Endothelial cell of umbilical vein (primary cell): ENCODE measurements at regions not wholly inside any gene's neighbourhood (a gene's known extent, or its start where the extent isn't known, plus 50 kb on each side); places are given as distances from the start of the nearest gene placed in this dataset.

Experiments
- BruUV-seq: library from RNA; stranded (reverse); fragments of 400-500 nt; replicated peaks from 2 replicates; lab custom pipeline; 2021; lab: Mats Ljungman, UMichigan
- CTCF ChIA-PET: fragments of 300-600, 350-600 bp; sonication (Branson Sonifier 250); formaldehyde crosslinking; loops from one replicate; lab custom pipeline; 2021; ENCODE audit warnings: antibody characterized with exemption, inconsistent platforms; lab: Charles Lee
- POLR2A ChIA-PET: fragments of 300-600, 350-600 bp; sonication (Branson Sonifier 250); formaldehyde crosslinking; loops from one replicate; lab custom pipeline; 2021; ENCODE audit warnings: antibody characterized with exemption, inconsistent platforms; lab: Charles Lee
- DNase-seq: peaks from one replicate; pipeline ENCODE4 v3.0.0-alpha.2; 2011; ENCODE audit warnings: low read depth, low spot score
- FAIRE-seq: peaks from 2 replicates; lab custom pipeline; 2011; peaks lifted over from hg19 to GRCh38; lab: Jason Lieb, UNC
- H2AFZ ChIP-seq: 2 replicates; pipeline ENCODE4 v1.6.0; 2012; ENCODE audit warnings: low read depth, low read length, control low read depth, inconsistent platforms
- H3K27ac ChIP-seq: 2 replicates; pipeline ENCODE4 v1.5.1; 2011; ENCODE audit warnings: low read depth, mild to moderate bottlenecking, control low read depth, low read length, moderate library complexity; ENCODE audit not compliant: insufficient read depth
- H3K27me3 ChIP-seq, 2 experiments: 2 replicates each; pipeline versions ENCODE4 v1.6.0 to v1.6.1; 2011; ENCODE audit warnings: low read length in 2 of 2, mixed read lengths in 1 of 2; ENCODE audit not compliant: control insufficient read depth in 2 of 2, insufficient read depth in 2 of 2
- H3K36me3 ChIP-seq, 2 experiments: 2 replicates in 1 of 2; 3 replicates in 1 of 2; pipeline ENCODE4 v1.5.1; 2011; ENCODE audit warnings: low read length in 2 of 2, mild to moderate bottlenecking in 1 of 2, moderate library complexity in 1 of 2; ENCODE audit not compliant: control insufficient read depth in 2 of 2, insufficient read depth in 2 of 2; ENCODE audit errors: extremely low read depth in 1 of 2
- H3K4me1 ChIP-seq: 3 replicates; pipeline ENCODE4 v1.5.1; 2011; ENCODE audit warnings: mild to moderate bottlenecking, low read length; ENCODE audit not compliant: control insufficient read depth, insufficient read depth; ENCODE audit errors: extremely low read depth
- H3K4me2 ChIP-seq: 2 replicates; pipeline ENCODE4 v1.6.1; 2011; ENCODE audit warnings: low read length, control low read depth, mixed read lengths; ENCODE audit not compliant: insufficient read depth
- H3K4me3 ChIP-seq, 3 experiments: fragments of 200-600 bp in 1 of 3; sonication (generic), shearing (Covaris generic) in 1 of 3; replicated peaks in 1 of 3; 2 replicates each; pipeline ENCODE4 v1.5.1; 2011 to 2016; ENCODE audit warnings: control low read depth in 3 of 3, low read length in 3 of 3, mild to moderate bottlenecking in 2 of 3, inconsistent platforms in 1 of 3, low read depth in 1 of 3, moderate library complexity in 1 of 3; ENCODE audit not compliant: insufficient read depth in 1 of 3
- H3K79me2 ChIP-seq: 2 replicates; pipeline ENCODE4 v1.6.0; 2012; ENCODE audit warnings: low read length, inconsistent platforms; ENCODE audit not compliant: control insufficient read depth, insufficient read depth
- H3K9ac ChIP-seq: replicated peaks from 2 replicates; pipeline ENCODE3; 2011; ENCODE audit warnings: low read length, control low read depth; ENCODE audit not compliant: insufficient read depth; ENCODE audit errors: extremely low read depth
- H3K9me1 ChIP-seq: replicated peaks from 3 replicates; pipeline ENCODE4 v1.6.0; 2011; ENCODE audit warnings: mild to moderate bottlenecking, low read length; ENCODE audit not compliant: control insufficient read depth, insufficient read depth; ENCODE audit errors: extremely low read depth
- H3K9me3 ChIP-seq: replicated peaks from 2 replicates; pipeline ENCODE4 v1.5.1; 2012; ENCODE audit warnings: low read length, inconsistent platforms; ENCODE audit not compliant: control insufficient read depth, insufficient read depth
- H4K20me1 ChIP-seq: replicated peaks from 2 replicates; pipeline ENCODE3; 2011; ENCODE audit warnings: mild to moderate bottlenecking, low read length; ENCODE audit not compliant: control insufficient read depth, insufficient read depth; ENCODE audit errors: extremely low read depth
- EZH2 ChIP-seq: IDR thresholded peaks from 2 replicates; pipeline ENCODE4 v1.6.1; 2012; ENCODE audit warnings: borderline replicate concordance, low read depth, mild to moderate bottlenecking, moderate library complexity, low read length, inconsistent platforms; ENCODE audit not compliant: severe bottlenecking
- FOS ChIP-seq: IDR thresholded peaks from 2 replicates; pipeline ENCODE4 v1.6.1; 2011; ENCODE audit warnings: mild to moderate bottlenecking, low read length, moderate library complexity, borderline replicate concordance; ENCODE audit not compliant: insufficient read depth
- GATA2 ChIP-seq: IDR thresholded peaks from 2 replicates; pipeline ENCODE4 v1.7.0; 2011; ENCODE audit warnings: low read depth, mild to moderate bottlenecking, moderate library complexity, mixed read lengths, low read length; ENCODE audit not compliant: insufficient read length, insufficient read depth
- JUN ChIP-seq: IDR thresholded peaks from 2 replicates; pipeline ENCODE4 v1.6.1; 2011; ENCODE audit warnings: borderline replicate concordance, low read depth; ENCODE audit not compliant: insufficient read length, insufficient read depth
- MYC ChIP-seq: IDR thresholded peaks from one replicate; pipeline ENCODE4 v1.6.1; 2011; ENCODE audit warnings: mild to moderate bottlenecking, low read depth, low read length
- POLR2A ChIP-seq: IDR thresholded peaks from 2 replicates; pipeline ENCODE4 v1.6.1; 2012; ENCODE audit warnings: low read depth, mild to moderate bottlenecking, control low read depth, low read length
- POLR2AphosphoS5 ChIP-seq: IDR thresholded peaks from 2 replicates; pipeline ENCODE4 v1.6.1; 2012; ENCODE audit warnings: low read depth, mild to moderate bottlenecking, control low read depth, low read length, moderate library complexity; ENCODE audit not compliant: insufficient read depth
- dilution Hi-C: fragments of 300-500 bp; cut with MboI; formaldehyde crosslinking; loops from one replicate; pipeline ENCODE4 v1.15.0; 2019; ENCODE audit warnings: low sequenced_read_pairs; ENCODE audit not compliant: extremely low pct_ligation_motif_present
- intact Hi-C: fragments of 100-400 bp; cut with micrococcal nuclease; formaldehyde crosslinking; loops from one replicate; pipeline ENCODE4 v1.10.0; 2022
- TF ChIP-seq, protein P1 (sequence below), 2 donors: IDR thresholded peaks; 1 replicate in 1 of 2; 2 replicates in 1 of 2; pipeline ENCODE4 v1.5.1; 2011; ENCODE audit warnings: low read length in 2 of 2, mild to moderate bottlenecking in 2 of 2, moderate library complexity in 2 of 2, control low read depth in 1 of 2, inconsistent platforms in 1 of 2, low read depth in 1 of 2; ENCODE audit not compliant: insufficient read depth in 1 of 2; ENCODE audit errors: extremely low read depth in 1 of 2
- TF ChIP-seq, protein P2 (sequence below): IDR thresholded peaks from 2 replicates; pipeline ENCODE4 v1.6.1; 2011; ENCODE audit not compliant: insufficient read depth, insufficient read length

DNA sequence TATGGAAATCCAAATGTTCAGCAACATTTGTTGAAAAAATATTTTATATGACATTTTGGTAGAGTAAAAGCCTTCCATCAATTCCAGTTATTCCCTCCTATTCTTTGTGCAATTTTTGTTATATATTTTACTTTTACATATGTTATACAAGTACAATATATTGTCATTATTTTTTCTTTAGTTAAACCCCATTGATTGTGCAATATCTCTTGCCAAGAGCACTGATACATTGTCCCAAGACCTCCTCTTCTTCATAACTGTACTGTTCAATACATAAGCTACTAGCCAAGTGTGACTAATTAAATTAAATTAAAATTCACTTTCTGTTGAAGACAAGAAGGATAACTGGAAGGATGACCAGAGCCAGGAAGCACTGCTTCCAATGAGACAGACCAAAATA is 527.5 kb downstream of the TMA16 start:
- H3K27me3 ChIP-seq, result no peaks in the 10 kb centered on the region
- no peaks in the 10 kb centered on the region for H3K36me3 ChIP-seq
- dilution Hi-C loops, result no loop called here
- ChIA-PET CTCF (no interaction called here), POLR2A (no interaction called here)
- no peak overlapping the region for H3K27ac ChIP-seq
- DNase-seq (no peak), FAIRE-seq (no peak)
- TF ChIP-seq POLR2AphosphoS5, result no peak
- TF ChIP-seq MYC, result no peak
- H2AFZ ChIP-seq, result no peak overlapping the region
- H3K9me3 ChIP-seq, result no peaks in the 10 kb centered on the region
- BruUV-seq, result no TSS peak
- intact Hi-C loops, result no loop called here
- H3K4me2 ChIP-seq, result no peak overlapping the region
- H3K9me1 ChIP-seq, result no peaks in the 10 kb centered on the region
- H3K9ac ChIP-seq, result no peak overlapping the region
- no peaks in the 10 kb centered on the region for H4K20me1 ChIP-seq
- H3K4me3 ChIP-seq, result no peak overlapping the region
- no peaks in the 10 kb centered on the region for H3K79me2 ChIP-seq
- H3K4me1 ChIP-seq, result no peaks in the 10 kb centered on the region

DNA sequence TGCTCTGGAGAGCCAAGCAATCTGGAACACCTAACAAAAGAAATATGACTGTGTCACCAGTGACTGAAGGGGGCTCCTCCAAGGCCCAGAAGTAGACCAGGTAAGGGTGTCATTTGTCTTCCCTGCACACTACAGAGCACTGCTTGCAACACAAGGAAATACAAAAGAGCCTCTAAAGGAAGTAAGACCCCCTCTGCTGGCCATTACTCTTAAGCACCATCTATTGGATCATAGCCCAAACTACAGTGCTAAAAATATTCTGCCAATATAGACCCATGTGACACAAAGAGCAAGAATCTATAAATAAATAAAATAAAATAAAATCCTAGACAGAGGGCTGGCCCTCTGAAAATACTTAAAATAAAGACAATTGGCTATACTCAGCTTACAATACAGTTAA is 528.7 kb downstream of the TMA16 start:
- intact Hi-C loops, result no loop called here
- CTCF ChIA-PET, result no interaction called here

More for the DNA sequence above, 528.7 kb downstream of the TMA16 start:
- Histone ChIP-seq H3K4me2 (no peak overlapping the region), H3K4me1 (no peaks in the 10 kb centered on the region), H3K9ac (no peak overlapping the region), H3K79me2 (no peaks in the 10 kb centered on the region), H3K27ac (no peak overlapping the region), H3K9me1 (no peaks in the 10 kb centered on the region), H4K20me1 (no peaks in the 10 kb centered on the region), H3K36me3 (no peaks in the 10 kb centered on the region), H3K9me3 (no peaks in the 10 kb centered on the region), H2AFZ (no peak overlapping the region), H3K4me3 (no peak overlapping the region), H3K27me3 (no peaks in the 10 kb centered on the region)
- FAIRE-seq (no peak), DNase-seq (no peak)
- no peak for TF ChIP-seq MYC
- TF ChIP-seq FOS, result no peak
- TF ChIP-seq, protein P1, sequence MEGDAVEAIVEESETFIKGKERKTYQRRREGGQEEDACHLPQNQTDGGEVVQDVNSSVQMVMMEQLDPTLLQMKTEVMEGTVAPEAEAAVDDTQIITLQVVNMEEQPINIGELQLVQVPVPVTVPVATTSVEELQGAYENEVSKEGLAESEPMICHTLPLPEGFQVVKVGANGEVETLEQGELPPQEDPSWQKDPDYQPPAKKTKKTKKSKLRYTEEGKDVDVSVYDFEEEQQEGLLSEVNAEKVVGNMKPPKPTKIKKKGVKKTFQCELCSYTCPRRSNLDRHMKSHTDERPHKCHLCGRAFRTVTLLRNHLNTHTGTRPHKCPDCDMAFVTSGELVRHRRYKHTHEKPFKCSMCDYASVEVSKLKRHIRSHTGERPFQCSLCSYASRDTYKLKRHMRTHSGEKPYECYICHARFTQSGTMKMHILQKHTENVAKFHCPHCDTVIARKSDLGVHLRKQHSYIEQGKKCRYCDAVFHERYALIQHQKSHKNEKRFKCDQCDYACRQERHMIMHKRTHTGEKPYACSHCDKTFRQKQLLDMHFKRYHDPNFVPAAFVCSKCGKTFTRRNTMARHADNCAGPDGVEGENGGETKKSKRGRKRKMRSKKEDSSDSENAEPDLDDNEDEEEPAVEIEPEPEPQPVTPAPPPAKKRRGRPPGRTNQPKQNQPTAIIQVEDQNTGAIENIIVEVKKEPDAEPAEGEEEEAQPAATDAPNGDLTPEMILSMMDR (IDR thresholded peaks at IDR 0.05; ENCODE audit: extremely low read depth in 1 of 2, insufficient read depth in 1 of 2, low read depth in 1 of 2, low read length in 2 of 2), result no peak
- no peak for TF ChIP-seq POLR2AphosphoS5
- no peak for TF ChIP-seq POLR2A
- no peak for TF ChIP-seq GATA2
- TF ChIP-seq EZH2, result no peak
- TF ChIP-seq, protein P2, sequence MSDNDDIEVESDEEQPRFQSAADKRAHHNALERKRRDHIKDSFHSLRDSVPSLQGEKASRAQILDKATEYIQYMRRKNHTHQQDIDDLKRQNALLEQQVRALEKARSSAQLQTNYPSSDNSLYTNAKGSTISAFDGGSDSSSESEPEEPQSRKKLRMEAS, result no peak
- no peak for TF ChIP-seq JUN
- dilution Hi-C loops, result no loop called here
- POLR2A ChIA-PET, result no interaction called here
- no TSS peak for BruUV-seq
